HEK293 (cell line): ENCODE measurements at regions not wholly inside any gene's neighbourhood (a gene's known extent, or its start where the extent isn't known, plus 50 kb on each side); places are given as distances from the start of the nearest gene placed in this dataset.

Experiments used
- CTCF ChIP-seq: fragments of 450-650 bp; formaldehyde crosslinking; IDR thresholded peaks from 2 replicates; pipeline ENCODE4 v1.5.1; 2016; ENCODE audit warnings: missing biosample characterization, missing genetic modification characterization
- GFI1B ChIP-seq: fragments of 450-650 bp; formaldehyde crosslinking; IDR thresholded peaks from 2 replicates; pipeline ENCODE4 v1.5.1; 2016; ENCODE audit warnings: missing biosample characterization, missing genetic modification characterization
- HOXA7 ChIP-seq: sonication (generic); formaldehyde crosslinking; IDR thresholded peaks from 2 replicates; pipeline ENCODE4 v1.8.1; 2022; ENCODE audit warnings: missing genetic modification reagents, borderline replicate concordance
- PRDM4 ChIP-seq: fragments of 450-650 bp; formaldehyde crosslinking; IDR thresholded peaks from 2 replicates; pipeline ENCODE4 v1.5.1; 2017; ENCODE audit warnings: missing biosample characterization, missing genetic modification characterization
- RBAK ChIP-seq: fragments of 450-650 bp; formaldehyde crosslinking; IDR thresholded peaks from 2 replicates; pipeline ENCODE4 v1.5.1; 2016; ENCODE audit warnings: missing biosample characterization, missing genetic modification characterization
- ZBTB10 ChIP-seq: fragments of 450-650 bp; formaldehyde crosslinking; IDR thresholded peaks from 2 replicates; pipeline ENCODE4 v1.5.1; 2016; ENCODE audit warnings: missing biosample characterization, missing genetic modification characterization
- ZFP69B ChIP-seq: fragments of 450-650 bp; formaldehyde crosslinking; IDR thresholded peaks from 2 replicates; pipeline ENCODE4 v1.5.1; 2016; ENCODE audit warnings: missing biosample characterization, missing genetic modification characterization
- ZNF184 ChIP-seq: fragments of 450-650 bp; IDR thresholded peaks from 2 replicates; pipeline ENCODE4 v1.5.1; 2018; ENCODE audit warnings: missing biosample characterization, mild to moderate bottlenecking, missing genetic modification characterization
- ZNF221 ChIP-seq: fragments of 450-650 bp; formaldehyde crosslinking; IDR thresholded peaks from 2 replicates; pipeline ENCODE4 v1.5.1; 2017; ENCODE audit warnings: missing biosample characterization, missing genetic modification characterization, borderline replicate concordance
- ZNF274 ChIP-seq, 2 experiments: fragments of 200-500 bp in 1 of 2; fragments of 450-650 bp in 1 of 2; sonication (Bioruptor generic) in 1 of 2; formaldehyde crosslinking in 1 of 2; IDR thresholded peaks; 2 replicates each; pipeline versions ENCODE4 v1.5.1 to v1.6.1; 2014 to 2016; ENCODE audit warnings: borderline replicate concordance in 1 of 2, inconsistent platforms in 1 of 2, low read length in 1 of 2, missing biosample characterization in 1 of 2, missing genetic modification characterization in 1 of 2
- ZNF571 ChIP-seq: fragments of 450-650 bp; formaldehyde crosslinking; IDR thresholded peaks from 2 replicates; pipeline ENCODE4 v1.5.0; 2017; ENCODE audit warnings: missing biosample characterization, missing genetic modification characterization
- ZNF707 ChIP-seq: fragments of 450-650 bp; formaldehyde crosslinking; IDR thresholded peaks from 2 replicates; pipeline ENCODE4 v1.5.1; 2016; ENCODE audit warnings: missing biosample characterization, missing genetic modification characterization
- ZNF843 ChIP-seq: fragments of 450-650 bp; formaldehyde crosslinking; IDR thresholded peaks from 2 replicates; pipeline ENCODE4 v1.5.1; 2016; ENCODE audit warnings: missing biosample characterization, missing genetic modification characterization
- TF ChIP-seq, protein P1 (sequence below): fragments of 450-650 bp; formaldehyde crosslinking; IDR thresholded peaks from 2 replicates; pipeline ENCODE4 v1.5.1; 2016; ENCODE audit warnings: missing biosample characterization, missing genetic modification characterization, low read depth

DNA sequence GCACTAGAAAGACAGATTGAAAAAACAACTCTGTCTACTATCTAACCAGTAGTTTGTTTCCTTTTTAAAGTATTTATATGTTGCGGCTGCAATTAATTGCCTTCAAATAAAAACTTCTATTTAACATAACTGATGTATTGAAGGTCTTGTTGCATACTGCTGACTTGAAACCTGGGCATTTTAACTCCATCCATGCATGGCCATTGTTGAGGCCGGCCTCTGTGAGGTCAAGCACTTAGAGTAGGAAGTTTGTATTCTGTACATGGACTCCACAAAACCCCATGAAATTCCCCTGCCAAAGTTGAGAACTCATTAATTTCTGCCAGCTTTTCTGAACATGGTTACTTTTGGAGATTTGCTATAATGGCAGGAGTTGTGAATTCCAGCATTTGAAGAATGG is 150.6 kb downstream of the GAS1 start:
- no peak for TF ChIP-seq CTCF (tag by site-specific recombination)
- no peak for TF ChIP-seq ZNF221 (tag by site-specific recombination)
- TF ChIP-seq ZNF707: no peak
- no peak for TF ChIP-seq ZFP69B (tag by site-specific recombination)
- TF ChIP-seq ZNF274 (IDR thresholded peaks at IDR 0.05; ENCODE audit: low read length): no peak
- no peak for TF ChIP-seq ZNF274 (tag by site-specific recombination; IDR thresholded peaks at IDR 0.05; ENCODE audit: borderline replicate concordance)
- no peak for TF ChIP-seq HOXA7 (CRISPR knock-in tag)
- TF ChIP-seq ZNF571 (tag by site-specific recombination): no peak
- no peak for TF ChIP-seq ZNF184
- TF ChIP-seq PRDM4 (tag by site-specific recombination): no peak
- TF ChIP-seq ZBTB10 (tag by site-specific recombination): no peak
- no peak for TF ChIP-seq RBAK (tag by site-specific recombination)
- TF ChIP-seq ZNF843 (tag by site-specific recombination): no peak
- TF ChIP-seq, protein P1, sequence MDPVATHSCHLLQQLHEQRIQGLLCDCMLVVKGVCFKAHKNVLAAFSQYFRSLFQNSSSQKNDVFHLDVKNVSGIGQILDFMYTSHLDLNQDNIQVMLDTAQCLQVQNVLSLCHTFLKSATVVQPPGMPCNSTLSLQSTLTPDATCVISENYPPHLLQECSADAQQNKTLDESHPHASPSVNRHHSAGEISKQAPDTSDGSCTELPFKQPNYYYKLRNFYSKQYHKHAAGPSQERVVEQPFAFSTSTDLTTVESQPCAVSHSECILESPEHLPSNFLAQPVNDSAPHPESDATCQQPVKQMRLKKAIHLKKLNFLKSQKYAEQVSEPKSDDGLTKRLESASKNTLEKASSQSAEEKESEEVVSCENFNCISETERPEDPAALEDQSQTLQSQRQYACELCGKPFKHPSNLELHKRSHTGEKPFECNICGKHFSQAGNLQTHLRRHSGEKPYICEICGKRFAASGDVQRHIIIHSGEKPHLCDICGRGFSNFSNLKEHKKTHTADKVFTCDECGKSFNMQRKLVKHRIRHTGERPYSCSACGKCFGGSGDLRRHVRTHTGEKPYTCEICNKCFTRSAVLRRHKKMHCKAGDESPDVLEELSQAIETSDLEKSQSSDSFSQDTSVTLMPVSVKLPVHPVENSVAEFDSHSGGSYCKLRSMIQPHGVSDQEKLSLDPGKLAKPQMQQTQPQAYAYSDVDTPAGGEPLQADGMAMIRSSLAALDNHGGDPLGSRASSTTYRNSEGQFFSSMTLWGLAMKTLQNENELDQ (tag by site-specific recombination): no peak
- no peak for TF ChIP-seq GFI1B
